RWPE2 (cell line): ENCODE measurements at regions not wholly inside any gene's neighbourhood (a gene's known extent, or its start where the extent isn't known, plus 50 kb on each side); places are given as distances from the start of the nearest gene placed in this dataset.

Experiments used
- ATAC-seq: fragments of 200-7000 bp; cut with Tn5 transposase; 3 replicates; pipeline ENCODE4 v1.9.1; 2021; ENCODE audit warnings: low read depth
- DNase-seq: peaks from one replicate; pipeline ENCODE4 v3.0.0-alpha.2; 2020; ENCODE audit warnings: low spot score
- H3K27ac ChIP-seq: fragments of 450-650 bp; 2 replicates; pipeline ENCODE4 v1.5.1; 2017; ENCODE audit warnings: mild to moderate bottlenecking; ENCODE audit not compliant: poor library complexity, severe bottlenecking
- H3K27me3 ChIP-seq: fragments of 250-450 bp; sonication (Bioruptor Pico); 2 replicates; pipeline ENCODE4 v1.5.1; 2021; ENCODE audit warnings: mild to moderate bottlenecking, moderate library complexity; ENCODE audit not compliant: insufficient read depth, poor library complexity, severe bottlenecking
- H3K36me3 ChIP-seq: fragments of 250-450 bp; sonication (Bioruptor Pico); 2 replicates; pipeline ENCODE4 v1.5.1; 2020; ENCODE audit warnings: low read depth, mild to moderate bottlenecking, moderate library complexity
- H3K4me1 ChIP-seq: fragments of 250-450 bp; sonication (Bioruptor Pico); 2 replicates; pipeline ENCODE4 v1.5.1; 2021; ENCODE audit warnings: mild to moderate bottlenecking, moderate library complexity; ENCODE audit not compliant: insufficient read depth, poor library complexity, severe bottlenecking
- H3K4me3 ChIP-seq: fragments of 250-450 bp; sonication (Bioruptor Pico); 2 replicates; pipeline ENCODE4 v1.5.1; 2021; ENCODE audit warnings: mild to moderate bottlenecking, moderate library complexity; ENCODE audit not compliant: severe bottlenecking
- H3K9me3 ChIP-seq: fragments of 250-450 bp; sonication (Bioruptor Pico); 2 replicates; pipeline ENCODE4 v1.5.1; 2021; ENCODE audit warnings: mild to moderate bottlenecking, moderate library complexity; ENCODE audit not compliant: severe bottlenecking
- TF ChIP-seq, protein P1 (sequence below): fragments of 450-650 bp; IDR thresholded peaks from one replicate; pipeline ENCODE4 v1.5.1; 2017; ENCODE audit warnings: mild to moderate bottlenecking, moderate library complexity; ENCODE audit not compliant: poor library complexity, severe bottlenecking

GRCh38 chr20:7348253-7348652 is 580.8 kb downstream of the BMP2 start:
- H3K27me3 ChIP-seq = peaks cover 3% of the 10 kb centered on the region
- DNase-seq (no peak), ATAC-seq (no peak)
- peaks cover 3% of the 10 kb centered on the region for H3K9me3 ChIP-seq
- H3K36me3 ChIP-seq = peaks cover 4% of the 10 kb centered on the region; the same call in 1 of the 2 replicates
- peaks cover 29% of the 10 kb centered on the region for H3K4me1 ChIP-seq
- TF ChIP-seq, protein P1, sequence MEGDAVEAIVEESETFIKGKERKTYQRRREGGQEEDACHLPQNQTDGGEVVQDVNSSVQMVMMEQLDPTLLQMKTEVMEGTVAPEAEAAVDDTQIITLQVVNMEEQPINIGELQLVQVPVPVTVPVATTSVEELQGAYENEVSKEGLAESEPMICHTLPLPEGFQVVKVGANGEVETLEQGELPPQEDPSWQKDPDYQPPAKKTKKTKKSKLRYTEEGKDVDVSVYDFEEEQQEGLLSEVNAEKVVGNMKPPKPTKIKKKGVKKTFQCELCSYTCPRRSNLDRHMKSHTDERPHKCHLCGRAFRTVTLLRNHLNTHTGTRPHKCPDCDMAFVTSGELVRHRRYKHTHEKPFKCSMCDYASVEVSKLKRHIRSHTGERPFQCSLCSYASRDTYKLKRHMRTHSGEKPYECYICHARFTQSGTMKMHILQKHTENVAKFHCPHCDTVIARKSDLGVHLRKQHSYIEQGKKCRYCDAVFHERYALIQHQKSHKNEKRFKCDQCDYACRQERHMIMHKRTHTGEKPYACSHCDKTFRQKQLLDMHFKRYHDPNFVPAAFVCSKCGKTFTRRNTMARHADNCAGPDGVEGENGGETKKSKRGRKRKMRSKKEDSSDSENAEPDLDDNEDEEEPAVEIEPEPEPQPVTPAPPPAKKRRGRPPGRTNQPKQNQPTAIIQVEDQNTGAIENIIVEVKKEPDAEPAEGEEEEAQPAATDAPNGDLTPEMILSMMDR = no peak
- H3K4me3 ChIP-seq = no peak overlapping the region
- H3K27ac ChIP-seq = peak overlapping the region; percentile 95

DNA sequence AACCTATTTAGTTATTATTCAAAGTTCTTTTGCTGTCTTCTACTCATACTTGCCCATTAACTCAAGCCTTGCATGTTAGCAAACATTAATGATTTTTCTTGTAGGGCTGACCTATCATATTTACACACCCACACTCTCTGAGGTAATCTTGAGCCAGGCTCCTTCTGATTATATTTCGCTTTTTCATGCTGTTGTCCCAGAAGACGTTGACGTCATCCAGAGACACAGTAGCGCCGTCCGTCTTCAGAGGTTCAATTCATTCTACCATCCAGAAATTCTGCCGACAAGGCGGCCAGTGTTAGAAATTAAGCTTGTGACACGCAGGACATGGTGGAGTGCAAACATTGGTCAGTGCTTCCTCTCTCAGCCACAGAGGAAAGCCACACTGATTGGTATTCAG is 584.7 kb downstream of the BMP2 start:
- H3K4me3 ChIP-seq = no peak overlapping the region
- H3K4me1 ChIP-seq = peaks cover 24% of the 10 kb centered on the region
- TF ChIP-seq, protein P1 = no peak
- ATAC-seq = no peak
- no peak for DNase-seq
- H3K27ac ChIP-seq = no peak overlapping the region
- no peaks in the 10 kb centered on the region for H3K9me3 ChIP-seq
- H3K27me3 ChIP-seq = no peaks in the 10 kb centered on the region
- H3K36me3 ChIP-seq = no peaks in the 10 kb centered on the region

DNA sequence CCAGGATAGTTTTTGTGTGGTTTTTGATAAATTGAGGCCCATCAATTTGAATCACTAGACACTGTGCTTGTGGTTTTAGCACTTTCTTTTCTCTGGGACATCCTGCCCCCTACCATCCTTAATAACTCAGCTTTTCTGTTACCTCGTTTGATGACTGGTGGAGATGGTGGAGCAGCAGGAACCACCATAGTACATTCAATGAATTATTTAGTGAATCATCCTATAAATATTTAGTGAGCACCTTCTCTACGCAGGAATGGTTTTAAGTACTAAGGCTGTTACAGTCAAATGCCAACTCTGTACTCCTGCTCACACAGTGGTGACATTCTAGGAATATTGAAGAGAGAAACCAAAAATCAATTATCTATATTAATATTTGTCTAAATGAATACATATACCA is 585.2 kb downstream of the HAO1 start:
- TF ChIP-seq, protein P1 = no peak
- no peaks in the 10 kb centered on the region for H3K27me3 ChIP-seq
- ATAC-seq (peak; percentile 62; the same call in 2 of the 3 replicates), DNase-seq (no peak)
- no peak overlapping the region for H3K27ac ChIP-seq
- H3K4me1 ChIP-seq = peaks cover 10% of the 10 kb centered on the region
- H3K4me3 ChIP-seq = no peak overlapping the region
- no peaks in the 10 kb centered on the region for H3K9me3 ChIP-seq
- H3K36me3 ChIP-seq = no peaks in the 10 kb centered on the region

- Histone ChIP-seq H3K36me3 (no peaks in the 10 kb centered on the region), H3K4me1 (peaks cover 10% of the 10 kb centered on the region), H3K27me3 (no peaks in the 10 kb centered on the region), H3K4me3 (no peak overlapping the region), H3K9me3 (no peaks in the 10 kb centered on the region), H3K27ac (no peak overlapping the region)
- DNase-seq (no peak), ATAC-seq (no peak)
- TF ChIP-seq, protein P1 = no peak
Observed at GRCh38 chr20:7358670-7359069, 581.6 kb downstream of the HAO1 start.

DNA sequence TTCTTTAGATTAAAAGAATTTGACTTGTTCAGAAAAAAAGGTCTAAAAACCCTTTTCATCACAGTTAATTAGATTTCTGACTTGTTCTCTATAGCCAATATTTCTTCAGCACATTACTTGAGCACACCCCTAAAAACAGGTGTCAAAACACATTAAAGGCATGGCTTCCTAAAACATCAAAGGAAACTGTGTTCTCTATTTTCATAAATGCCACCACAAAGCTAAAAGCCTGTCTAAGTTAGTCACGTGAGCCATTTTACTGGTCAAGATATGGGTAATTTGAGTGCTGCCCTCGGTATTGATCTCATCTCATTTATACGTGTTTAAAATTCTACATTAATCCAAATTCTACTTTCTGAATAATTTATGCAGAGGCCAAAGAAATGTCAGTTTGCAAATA is 580.5 kb downstream of the HAO1 start:
- no peak for DNase-seq
- ATAC-seq = no peak
- TF ChIP-seq, protein P1 = no peak
- no peak overlapping the region for H3K27ac ChIP-seq
- H3K4me3 ChIP-seq = no peak overlapping the region
- H3K9me3 ChIP-seq = no peaks in the 10 kb centered on the region
- no peaks in the 10 kb centered on the region for H3K36me3 ChIP-seq
- H3K27me3 ChIP-seq = no peaks in the 10 kb centered on the region
- peaks cover 10% of the 10 kb centered on the region for H3K4me1 ChIP-seq
